Thoracic aorta (tissue), 2 donors: ENCODE measurements at regions not wholly inside any gene's neighbourhood (a gene's known extent, or its start where the extent isn't known, plus 50 kb on each side); places are given as distances from the start of the nearest gene placed in this dataset.

ENCODE experiments used
- ATAC-seq: fragments of 150-250 bp; one replicate; pipeline ENCODE4 v1.8.0; 2017; ENCODE audit warnings: low read depth; ENCODE audit not compliant: insufficient number of reproducible peaks, low FRiP score
- DNase-seq: peaks from one replicate; pipeline ENCODE4 v3.0.0-alpha.2; 2020; ENCODE audit warnings: low spot score
- H3K27ac ChIP-seq, 2 donors: fragments of 200-600 bp; sonication (generic); 1 replicate in 1 of 2; 2 replicates in 1 of 2; pipeline ENCODE4 v1.5.1; 2016; ENCODE audit warnings: mild to moderate bottlenecking in 2 of 2, moderate library complexity in 2 of 2
- H3K27me3 ChIP-seq: fragments of 200-600 bp; sonication (generic); replicated peaks from 2 replicates; pipeline ENCODE4 v1.6.0; 2016; ENCODE audit warnings: mild to moderate bottlenecking; ENCODE audit not compliant: insufficient read depth
- H3K36me3 ChIP-seq: fragments of 200-600 bp; sonication (generic); one replicate; pipeline ENCODE4 v1.5.1; 2016
- H3K4me1 ChIP-seq, 2 donors: fragments of 200-600 bp; sonication (generic); 1 replicate in 1 of 2; 2 replicates in 1 of 2; pipeline versions ENCODE4 v1.5.1 to v1.6.0; 2016; ENCODE audit warnings: low read depth in 2 of 2, mild to moderate bottlenecking in 1 of 2; ENCODE audit not compliant: control insufficient read depth in 1 of 2
- H3K4me3 ChIP-seq: fragments of 200-600 bp; sonication (generic); 2 replicates; pipeline ENCODE4 v1.5.1; 2016; ENCODE audit warnings: mild to moderate bottlenecking
- H3K9me3 ChIP-seq: fragments of 200-600 bp; sonication (generic); 2 replicates; pipeline ENCODE4 v1.5.1; 2016
- TF ChIP-seq, protein P1 (sequence below): fragments of 200-600 bp; sonication (generic); IDR thresholded peaks from one replicate; pipeline ENCODE4 v1.5.1; 2019; ENCODE audit warnings: antibody characterized with exemption

DNA sequence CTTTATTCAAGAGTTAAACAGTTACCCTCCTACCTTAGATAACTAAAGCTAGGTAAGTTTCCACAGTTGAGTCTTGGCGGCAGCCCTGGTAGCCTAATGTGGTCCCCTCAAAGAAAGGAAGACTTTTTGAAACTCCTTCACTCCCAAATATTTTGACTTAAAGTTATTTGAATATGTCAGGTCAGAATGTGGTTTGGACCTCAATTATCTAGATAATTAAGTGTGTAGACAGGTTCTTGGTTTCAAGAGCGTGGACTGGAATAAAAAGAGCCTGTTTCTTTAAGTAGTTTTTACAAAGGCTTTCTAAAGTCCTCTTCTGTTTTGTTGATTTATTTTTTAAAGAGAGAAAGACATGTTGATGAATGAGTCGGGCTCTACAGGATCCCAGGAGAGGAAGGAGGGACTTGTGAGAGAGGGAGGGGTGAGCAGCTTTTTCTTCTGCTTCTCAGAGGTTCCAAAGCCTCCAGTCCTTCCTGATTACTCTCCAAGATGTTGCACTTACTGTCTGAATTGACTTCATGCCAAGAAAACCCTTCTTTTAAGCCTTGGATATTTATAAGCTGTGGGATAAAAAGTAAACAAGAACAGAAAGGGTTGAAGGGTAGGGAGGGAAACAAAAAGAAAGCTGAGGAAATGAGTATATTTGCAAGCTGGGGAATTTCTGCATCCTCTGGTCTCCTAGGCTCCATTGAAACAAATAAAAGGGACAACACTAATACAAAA, 457.4 kb downstream of the IGSF11 start:
- H3K36me3 ChIP-seq, result no peaks in the 10 kb centered on the region
- no peaks in the 10 kb centered on the region for H3K27me3 ChIP-seq
- TF ChIP-seq, protein P1, sequence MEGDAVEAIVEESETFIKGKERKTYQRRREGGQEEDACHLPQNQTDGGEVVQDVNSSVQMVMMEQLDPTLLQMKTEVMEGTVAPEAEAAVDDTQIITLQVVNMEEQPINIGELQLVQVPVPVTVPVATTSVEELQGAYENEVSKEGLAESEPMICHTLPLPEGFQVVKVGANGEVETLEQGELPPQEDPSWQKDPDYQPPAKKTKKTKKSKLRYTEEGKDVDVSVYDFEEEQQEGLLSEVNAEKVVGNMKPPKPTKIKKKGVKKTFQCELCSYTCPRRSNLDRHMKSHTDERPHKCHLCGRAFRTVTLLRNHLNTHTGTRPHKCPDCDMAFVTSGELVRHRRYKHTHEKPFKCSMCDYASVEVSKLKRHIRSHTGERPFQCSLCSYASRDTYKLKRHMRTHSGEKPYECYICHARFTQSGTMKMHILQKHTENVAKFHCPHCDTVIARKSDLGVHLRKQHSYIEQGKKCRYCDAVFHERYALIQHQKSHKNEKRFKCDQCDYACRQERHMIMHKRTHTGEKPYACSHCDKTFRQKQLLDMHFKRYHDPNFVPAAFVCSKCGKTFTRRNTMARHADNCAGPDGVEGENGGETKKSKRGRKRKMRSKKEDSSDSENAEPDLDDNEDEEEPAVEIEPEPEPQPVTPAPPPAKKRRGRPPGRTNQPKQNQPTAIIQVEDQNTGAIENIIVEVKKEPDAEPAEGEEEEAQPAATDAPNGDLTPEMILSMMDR, result no peak
- DNase-seq (no peak), ATAC-seq (no peak)
- no peak overlapping the region for H3K27ac ChIP-seq
- no peaks in the 10 kb centered on the region for H3K4me1 ChIP-seq
- H3K4me3 ChIP-seq, result no peak overlapping the region
- no peaks in the 10 kb centered on the region for H3K9me3 ChIP-seq

DNA sequence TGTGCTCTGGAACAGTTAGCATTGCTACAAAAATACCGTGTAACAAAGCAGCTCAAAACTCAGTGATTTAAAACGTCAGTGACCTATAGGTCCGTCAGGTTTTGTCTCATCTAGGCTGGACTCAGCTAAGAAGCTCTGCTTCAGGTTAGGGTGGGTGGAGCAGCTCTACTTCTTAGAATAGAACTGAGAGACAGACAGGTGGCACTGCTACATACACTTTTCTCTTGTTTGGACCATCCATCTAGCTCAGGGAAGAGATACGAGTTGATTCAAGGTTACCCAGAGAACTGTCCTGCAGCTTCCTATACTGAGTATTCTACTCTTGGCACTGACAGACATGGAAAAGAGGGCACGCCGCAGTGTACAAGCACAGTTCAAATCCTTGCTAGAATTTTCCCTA, 456.1 kb downstream of the IGSF11 start:
- Histone ChIP-seq H3K4me1 (no peaks in the 10 kb centered on the region), H3K4me3 (no peak overlapping the region), H3K9me3 (no peaks in the 10 kb centered on the region), H3K36me3 (no peaks in the 10 kb centered on the region), H3K27me3 (no peaks in the 10 kb centered on the region), H3K27ac (no peak overlapping the region)
- TF ChIP-seq, protein P1, result no peak
- no peak for DNase-seq
- ATAC-seq, result no peak

DNA sequence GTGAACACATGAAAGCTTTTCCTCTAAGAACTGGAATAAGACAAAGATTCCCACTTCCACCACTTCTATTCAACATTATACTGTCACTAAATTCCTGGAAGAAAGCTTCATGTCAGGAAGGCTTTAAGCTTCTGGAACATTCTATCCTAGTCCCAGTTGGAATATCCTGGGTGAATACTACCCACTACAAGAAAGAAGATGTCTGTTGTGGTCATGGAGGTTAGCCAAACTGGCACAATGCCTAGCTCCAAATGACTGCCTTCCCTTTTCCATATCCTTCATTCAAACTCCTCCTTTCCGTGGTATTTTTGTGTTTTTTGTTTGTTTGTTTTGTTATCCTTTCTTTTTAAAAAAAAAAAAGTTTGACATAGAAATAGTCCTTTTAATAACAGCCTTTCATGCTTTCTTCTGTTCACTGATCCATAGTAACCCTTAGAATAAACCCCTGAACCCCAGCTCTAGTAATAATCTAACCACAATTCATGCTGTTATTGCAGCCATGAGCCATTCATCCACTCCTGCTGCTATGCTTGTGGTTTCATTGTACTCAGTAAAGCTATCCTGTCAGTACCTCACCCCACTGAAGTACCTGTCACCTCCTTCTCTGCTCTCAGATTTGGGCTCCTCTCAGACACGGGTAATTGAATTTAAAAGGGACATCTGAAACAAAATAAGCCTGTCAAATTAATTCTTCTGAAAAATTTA, 447.5 kb downstream of the IGSF11 start:
- DNase-seq (no peak), ATAC-seq (no peak)
- Histone ChIP-seq H3K4me1 (no peaks in the 10 kb centered on the region), H3K27ac (no peak overlapping the region), H3K27me3 (no peaks in the 10 kb centered on the region), H3K36me3 (no peaks in the 10 kb centered on the region), H3K4me3 (no peak overlapping the region), H3K9me3 (no peaks in the 10 kb centered on the region)
- TF ChIP-seq, protein P1, result no peak

DNA sequence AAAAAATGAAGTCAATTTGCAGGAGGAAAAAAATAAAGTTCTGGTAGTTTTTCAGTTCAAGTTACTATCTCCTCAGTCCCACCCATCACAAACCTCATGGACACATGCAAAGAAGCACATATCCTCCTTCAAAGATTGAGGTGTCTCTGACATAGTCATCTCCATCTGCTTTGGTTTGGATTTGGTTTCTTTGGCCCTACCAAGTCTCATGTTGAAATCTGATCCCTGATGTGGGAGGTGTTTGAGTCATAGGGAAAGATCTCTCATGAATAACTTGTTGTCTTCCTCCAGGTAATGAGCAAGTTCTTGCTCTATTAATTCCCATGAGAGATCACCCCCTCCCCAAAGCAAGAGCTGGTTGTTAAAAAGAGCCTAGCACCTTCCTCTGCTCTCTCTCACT, 446.8 kb downstream of the IGSF11 start:
- TF ChIP-seq, protein P1, result no peak
- Histone ChIP-seq H3K4me3 (no peak overlapping the region), H3K27ac (no peak overlapping the region), H3K9me3 (no peaks in the 10 kb centered on the region), H3K36me3 (no peaks in the 10 kb centered on the region), H3K4me1 (no peaks in the 10 kb centered on the region), H3K27me3 (no peaks in the 10 kb centered on the region)
- DNase-seq, result no peak
- ATAC-seq, result no peak

DNA sequence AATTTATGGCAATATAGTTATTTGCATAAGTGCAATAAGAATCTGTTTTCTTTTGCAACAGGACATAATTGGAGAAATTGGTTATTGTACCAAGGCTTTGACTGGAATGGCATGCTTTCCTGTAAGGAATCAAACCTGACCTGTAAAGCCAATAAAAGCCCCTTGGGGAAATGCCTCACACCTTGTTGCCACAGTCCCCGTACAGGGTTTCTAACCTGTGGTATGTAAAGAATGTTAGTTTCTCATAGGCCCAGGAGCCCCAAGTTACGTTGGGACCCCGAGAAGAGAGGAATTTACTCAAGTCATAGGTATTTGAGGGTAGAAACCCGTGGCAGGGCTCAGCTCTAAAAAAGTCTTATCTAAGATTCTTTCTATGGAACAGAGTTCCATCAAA, 441.4 kb downstream of the IGSF11 start:
- TF ChIP-seq, protein P1, result no peak
- Histone ChIP-seq H3K36me3 (no peaks in the 10 kb centered on the region), H3K4me3 (no peak overlapping the region), H3K27me3 (no peaks in the 10 kb centered on the region), H3K4me1 (no peaks in the 10 kb centered on the region), H3K9me3 (no peaks in the 10 kb centered on the region), H3K27ac (no peak overlapping the region)
- ATAC-seq (no peak), DNase-seq (no peak)
